ENCODE measurements at regions not wholly inside any gene's neighbourhood (a gene's known extent, or its start where the extent isn't known, plus 50 kb on each side); places are given as distances from the start of the nearest gene placed in this dataset.

GRCh38 chr11:60594998-60595642, 79.9 kb downstream of the MS4A13 start:
- H3T11ph ChIP-seq (ENCODE audit: low read length): no peak overlapping the region
- no peak overlapping the region for H2BK15ac ChIP-seq (ENCODE audit: low read depth, low read length)
- no peak overlapping the region for H2BK20ac ChIP-seq (ENCODE audit: low read depth, low read length, poor library complexity, severe bottlenecking)
- no peak overlapping the region for H3K4me2 ChIP-seq (ENCODE audit: insufficient read depth, insufficient read length, low read length)
- no peak overlapping the region for H4K5ac ChIP-seq (ENCODE audit: insufficient read length, low read depth, low read length)
- no peaks in the 10 kb centered on the region; a peak in 1 of 7 replicates for H3K36me3 Mint-ChIP-seq (ENCODE audit: insufficient read depth in 1 of 3, low read depth in 3 of 3)
- H2BK12ac ChIP-seq (ENCODE audit: insufficient read length, low read depth, low read length): no peak overlapping the region
- no peaks in the 10 kb centered on the region for H3K9me3 ChIP-seq (ENCODE audit: control insufficient read depth, low read depth, low read length)
- no peaks in the 10 kb centered on the region for H3K4me1 ChIP-seq (ENCODE audit: insufficient read depth, low read length)
- H3K4me3 Mint-ChIP-seq: no peak overlapping the region
- no peaks in the 10 kb centered on the region for H3K27me3 ChIP-seq (ENCODE audit: insufficient read depth, low read length)
- H3K14ac ChIP-seq (ENCODE audit: insufficient read depth, low read length): no peak overlapping the region
- H3K23me2 ChIP-seq (ENCODE audit: insufficient read length, low read depth, low read length, poor library complexity, severe bottlenecking): no peaks in the 10 kb centered on the region
- no peak overlapping the region for H2BK120ac ChIP-seq (ENCODE audit: low read depth, low read length, poor library complexity, severe bottlenecking)
- no peak overlapping the region for H4K8ac ChIP-seq (replicated peaks; ENCODE audit: insufficient read length, low read depth, low read length)
- no CpG with 5 or more reads among the region's 4 CpGs for WGBS (ENCODE audit: extremely low coverage, insufficient read length, low lambda C conversion rate)
- H2AK5ac ChIP-seq (ENCODE audit: insufficient read length, low read length): no peak overlapping the region
- no peaks in the 10 kb centered on the region for H3K27me3 Mint-ChIP-seq (ENCODE audit: low read depth)
- H2BK5ac ChIP-seq (ENCODE audit: insufficient read length, low read length): no peak overlapping the region
- no peak overlapping the region for H3K27ac ChIP-seq (ENCODE audit: insufficient read length, low read depth, low read length)
- DNase-seq: no peak
- no peak overlapping the region for H2AFZ ChIP-seq (ENCODE audit: low read length)
- H3K56ac ChIP-seq (ENCODE audit: insufficient read length, low read depth, low read length): no peak overlapping the region
- no peak overlapping the region for H3K4ac ChIP-seq (ENCODE audit: low read depth, low read length)
- H4K20me1 ChIP-seq (ENCODE audit: control insufficient read depth, insufficient read depth, insufficient read length): no peaks in the 10 kb centered on the region
- no peak overlapping the region for H3K18ac ChIP-seq (ENCODE audit: insufficient read length, low read depth, low read length)
- no peak overlapping the region for H4K91ac ChIP-seq (ENCODE audit: insufficient read length, low read depth, low read length)
- no peak overlapping the region for H3K23ac ChIP-seq (ENCODE audit: insufficient read length, low read depth, low read length)
- H3K9me3 Mint-ChIP-seq: no peaks in the 10 kb centered on the region; a peak in 1 of 5 replicates
- no peak overlapping the region for H3K27ac Mint-ChIP-seq
- no peaks in the 10 kb centered on the region for H3K4me1 Mint-ChIP-seq
- TF ChIP-seq, protein P1, sequence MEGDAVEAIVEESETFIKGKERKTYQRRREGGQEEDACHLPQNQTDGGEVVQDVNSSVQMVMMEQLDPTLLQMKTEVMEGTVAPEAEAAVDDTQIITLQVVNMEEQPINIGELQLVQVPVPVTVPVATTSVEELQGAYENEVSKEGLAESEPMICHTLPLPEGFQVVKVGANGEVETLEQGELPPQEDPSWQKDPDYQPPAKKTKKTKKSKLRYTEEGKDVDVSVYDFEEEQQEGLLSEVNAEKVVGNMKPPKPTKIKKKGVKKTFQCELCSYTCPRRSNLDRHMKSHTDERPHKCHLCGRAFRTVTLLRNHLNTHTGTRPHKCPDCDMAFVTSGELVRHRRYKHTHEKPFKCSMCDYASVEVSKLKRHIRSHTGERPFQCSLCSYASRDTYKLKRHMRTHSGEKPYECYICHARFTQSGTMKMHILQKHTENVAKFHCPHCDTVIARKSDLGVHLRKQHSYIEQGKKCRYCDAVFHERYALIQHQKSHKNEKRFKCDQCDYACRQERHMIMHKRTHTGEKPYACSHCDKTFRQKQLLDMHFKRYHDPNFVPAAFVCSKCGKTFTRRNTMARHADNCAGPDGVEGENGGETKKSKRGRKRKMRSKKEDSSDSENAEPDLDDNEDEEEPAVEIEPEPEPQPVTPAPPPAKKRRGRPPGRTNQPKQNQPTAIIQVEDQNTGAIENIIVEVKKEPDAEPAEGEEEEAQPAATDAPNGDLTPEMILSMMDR (conservative IDR thresholded peaks at IDR 0.05): no peak
- H3K79me1 ChIP-seq (ENCODE audit: insufficient read depth, low read depth, low read length, poor library complexity, severe bottlenecking): no peaks in the 10 kb centered on the region
- H3K79me2 ChIP-seq (ENCODE audit: insufficient read depth, low read length): no peaks in the 10 kb centered on the region
- no peak overlapping the region for H3K9ac ChIP-seq (ENCODE audit: extremely low read depth, insufficient read length, low read length)

Measured in H9 (cell line).